OCI-LY1 (cell line): ENCODE measurements at regions not wholly inside any gene's neighbourhood (a gene's known extent, or its start where the extent isn't known, plus 50 kb on each side); places are given as distances from the start of the nearest gene placed in this dataset.

Experiments used
- H2AFZ ChIP-seq: fragments of 200-600 bp; sonication (generic), shearing (Covaris generic); 2 replicates; pipeline ENCODE4 v1.6.0; 2014; ENCODE audit warnings: antibody characterized with exemption, mild to moderate bottlenecking, low read length
- H3F3A ChIP-seq: fragments of 200-600 bp; sonication (generic), shearing (Covaris generic); 2 replicates; pipeline ENCODE4 v1.6.0; 2014; ENCODE audit warnings: mild to moderate bottlenecking, antibody characterized with exemption, low read length, moderate library complexity; ENCODE audit not compliant: insufficient read depth
- H3K27ac ChIP-seq: fragments of 200-600 bp; sonication (generic); 2 replicates; pipeline ENCODE4 v1.5.1; 2014; ENCODE audit warnings: low read length, mixed run types, mild to moderate bottlenecking, low read depth; ENCODE audit not compliant: poor library complexity, severe bottlenecking
- H3K27me3 ChIP-seq: fragments of 200-600 bp; sonication (generic); 2 replicates; pipeline ENCODE4 v1.6.0; 2014; ENCODE audit warnings: antibody characterized with exemption, mild to moderate bottlenecking, low read length, moderate library complexity; ENCODE audit not compliant: insufficient read depth
- H3K36me3 ChIP-seq: fragments of 200-600 bp; sonication (generic); 2 replicates; pipeline ENCODE4 v1.6.1; 2014; ENCODE audit warnings: mild to moderate bottlenecking, antibody characterized with exemption, low read length, moderate library complexity, mixed read lengths; ENCODE audit not compliant: insufficient read depth
- H3K4me1 ChIP-seq: fragments of 200-600 bp; sonication (generic); 2 replicates; pipeline ENCODE4 v1.5.1; 2014; ENCODE audit warnings: mild to moderate bottlenecking, low read length, moderate library complexity; ENCODE audit not compliant: insufficient read depth, severe bottlenecking
- H3K4me2 ChIP-seq: fragments of 200-600 bp; sonication (generic), shearing (Covaris generic); 2 replicates; pipeline ENCODE4 v1.6.1; 2014; ENCODE audit warnings: low read length
- H3K4me3 ChIP-seq: fragments of 200-600 bp; sonication (generic); 2 replicates; pipeline ENCODE4 v1.5.1; 2014; ENCODE audit warnings: low read length, low read depth, mild to moderate bottlenecking, mixed read lengths; ENCODE audit not compliant: poor library complexity, severe bottlenecking
- H3K79me2 ChIP-seq: fragments of 200-600 bp; shearing (Covaris generic); 2 replicates; pipeline ENCODE4 v1.6.1; 2016; ENCODE audit warnings: mixed run types, low read length, mixed read lengths; ENCODE audit not compliant: insufficient read depth
- H3K9ac ChIP-seq: fragments of 200-600 bp; sonication (generic), shearing (Covaris generic); 2 replicates; pipeline ENCODE4 v1.6.1; 2014; ENCODE audit warnings: mild to moderate bottlenecking, low read length, mixed read lengths
- H3K9me2 ChIP-seq: fragments of 200-600 bp; sonication (generic), shearing (Covaris generic); 2 replicates; pipeline ENCODE4 v1.6.1; 2014; ENCODE audit warnings: low read depth, mild to moderate bottlenecking, low read length, mixed read lengths
- H3K9me3 ChIP-seq: fragments of 200-600 bp; shearing (Covaris generic); 2 replicates; pipeline ENCODE4 v1.6.1; 2014; ENCODE audit warnings: low read length, mixed read lengths
- H4K20me1 ChIP-seq: fragments of 200-600 bp; sonication (generic), shearing (Covaris generic); 2 replicates; pipeline ENCODE4 v1.6.0; 2016; ENCODE audit warnings: mild to moderate bottlenecking, low read length; ENCODE audit not compliant: insufficient read depth
- CTCF ChIP-seq: fragments of 200-600 bp; sonication (generic), shearing (Covaris generic); IDR thresholded peaks from 2 replicates; pipeline ENCODE4 v1.5.1; 2017; ENCODE audit warnings: mild to moderate bottlenecking, antibody characterized with exemption, low read length, moderate library complexity, mixed read lengths
- EZH2 ChIP-seq: fragments of 200-600 bp; sonication (generic), shearing (Covaris generic); IDR thresholded peaks from 2 replicates; pipeline ENCODE4 v1.8.0; 2017; ENCODE audit warnings: borderline replicate concordance, mixed run types, mild to moderate bottlenecking, antibody characterized with exemption, low read length, moderate library complexity, mixed read lengths

- Histone ChIP-seq H3F3A (no peaks in the 10 kb centered on the region; the same call in 1 of the 2 replicates), H3K4me2 (no peak overlapping the region), H3K79me2 (no peaks in the 10 kb centered on the region), H3K27ac (no peak overlapping the region), H3K9me2 (no peaks in the 10 kb centered on the region), H3K27me3 (no peaks in the 10 kb centered on the region), H3K9ac (no peak overlapping the region), H3K9me3 (no peaks in the 10 kb centered on the region), H3K4me3 (no peak overlapping the region), H2AFZ (no peak overlapping the region), H4K20me1 (no peaks in the 10 kb centered on the region), H3K4me1 (no peaks in the 10 kb centered on the region), H3K36me3 (no peaks in the 10 kb centered on the region)
- no peak for TF ChIP-seq CTCF
- no peak for TF ChIP-seq EZH2
Measured at GRCh38 chr2:164306872-164307271, 314.4 kb downstream of the GRB14 start.

GRCh38 chr2:164302786-164303185, 318.5 kb downstream of the GRB14 start:
- no peak for TF ChIP-seq CTCF
- TF ChIP-seq EZH2: no peak
- Histone ChIP-seq H3K4me2 (no peak overlapping the region), H3F3A (no peaks in the 10 kb centered on the region; the same call in 1 of the 2 replicates)

GRCh38 chr2:164288235-164288634, 333.0 kb downstream of the GRB14 start:
- Histone ChIP-seq H3K27me3 (no peaks in the 10 kb centered on the region), H3K79me2 (no peaks in the 10 kb centered on the region), H3K9ac (no peak overlapping the region), H3K4me3 (no peak overlapping the region), H3K9me3 (no peaks in the 10 kb centered on the region), H3K4me1 (no peaks in the 10 kb centered on the region), H3K4me2 (no peak overlapping the region), H3K27ac (no peak overlapping the region), H3F3A (no peaks in the 10 kb centered on the region), H4K20me1 (no peaks in the 10 kb centered on the region), H2AFZ (no peak overlapping the region), H3K9me2 (no peaks in the 10 kb centered on the region), H3K36me3 (no peaks in the 10 kb centered on the region)
- TF ChIP-seq CTCF: no peak
- TF ChIP-seq EZH2: no peak

More at GRCh38 chr2:164302786-164303185, 318.5 kb downstream of the GRB14 start:
- Histone ChIP-seq H2AFZ (no peak overlapping the region), H3K4me1 (no peaks in the 10 kb centered on the region), H3K9me3 (no peaks in the 10 kb centered on the region), H3K79me2 (no peaks in the 10 kb centered on the region), H4K20me1 (no peaks in the 10 kb centered on the region), H3K9me2 (no peaks in the 10 kb centered on the region), H3K36me3 (no peaks in the 10 kb centered on the region), H3K9ac (no peak overlapping the region), H3K4me3 (no peak overlapping the region), H3K27ac (no peak overlapping the region), H3K27me3 (no peaks in the 10 kb centered on the region)
